Fibroblast of lung (primary cell): ENCODE measurements at regions not wholly inside any gene's neighbourhood (a gene's known extent, or its start where the extent isn't known, plus 50 kb on each side); places are given as distances from the start of the nearest gene placed in this dataset.

Experiments
- DNase-seq, 2 donors: peaks; one replicate each; pipeline versions ENCODE4 v3.0.0 to v3.0.0-alpha.2; 2010; ENCODE audit warnings: low read depth in 2 of 2
- H2AFZ ChIP-seq: 2 replicates; pipeline ENCODE4 v1.5.1; 2012; ENCODE audit warnings: low read length, control low read depth, inconsistent platforms
- H3K27ac ChIP-seq: 2 replicates; pipeline ENCODE4 v1.5.1; 2011; ENCODE audit warnings: low read length, control low read depth; ENCODE audit not compliant: insufficient read depth
- H3K27me3 ChIP-seq: 2 replicates; pipeline ENCODE4 v1.5.1; 2011; ENCODE audit warnings: mild to moderate bottlenecking, low read length; ENCODE audit not compliant: control insufficient read depth, insufficient read depth
- H3K36me3 ChIP-seq: 2 replicates; pipeline ENCODE4 v1.5.1; 2011; ENCODE audit warnings: low read length; ENCODE audit not compliant: control insufficient read depth, insufficient read depth
- H3K4me1 ChIP-seq: 2 replicates; pipeline ENCODE4 v1.5.1; 2011; ENCODE audit warnings: low read length; ENCODE audit not compliant: control insufficient read depth, insufficient read depth; ENCODE audit errors: extremely low read depth
- H3K4me2 ChIP-seq: 2 replicates; pipeline ENCODE4 v1.5.1; 2011; ENCODE audit warnings: low read length, control low read depth; ENCODE audit not compliant: insufficient read depth; ENCODE audit errors: extremely low read depth
- H3K4me3 ChIP-seq, 4 experiments: fragments of 200-600 bp in 1 of 4; sonication (generic) in 1 of 4; replicated peaks in 1 of 4; 2 replicates each; pipeline ENCODE4 v1.5.1; 2011 to 2016; ENCODE audit warnings: low read length in 4 of 4, low read depth in 3 of 4, mild to moderate bottlenecking in 3 of 4, control low read depth in 2 of 4, inconsistent platforms in 1 of 4, mixed read lengths in 1 of 4; ENCODE audit not compliant: insufficient read depth in 1 of 4; ENCODE audit errors: control extremely low read depth in 1 of 4
- H3K79me2 ChIP-seq: 2 replicates; pipeline ENCODE4 v1.5.1; 2012; ENCODE audit warnings: mild to moderate bottlenecking, low read length, inconsistent platforms; ENCODE audit not compliant: control insufficient read depth, insufficient read depth
- H3K9ac ChIP-seq: 2 replicates; pipeline ENCODE4 v1.5.1; 2011; ENCODE audit warnings: mild to moderate bottlenecking, low read length, control low read depth; ENCODE audit not compliant: insufficient read depth
- H3K9me3 ChIP-seq: 2 replicates; pipeline ENCODE4 v1.5.1; 2012; ENCODE audit warnings: low read depth, low read length; ENCODE audit not compliant: control insufficient read depth, insufficient read depth
- H4K20me1 ChIP-seq: 2 replicates; pipeline ENCODE4 v1.5.1; 2011; ENCODE audit warnings: low read length; ENCODE audit not compliant: control insufficient read depth, insufficient read depth; ENCODE audit errors: extremely low read depth
- EZH2 ChIP-seq: IDR thresholded peaks from 2 replicates; pipeline ENCODE4 v1.5.1; 2012; ENCODE audit warnings: low read length, control low read depth, mild to moderate bottlenecking; ENCODE audit errors: missing control alignments
- TF ChIP-seq, protein P1 (sequence below), 2 donors: IDR thresholded peaks in 1 of 2; conservative IDR thresholded peaks in 1 of 2; 1 replicate in 1 of 2; 2 replicates in 1 of 2; pipeline ENCODE4 v1.5.1; 2011 to 2012; ENCODE audit warnings: low read length in 2 of 2, control low read depth in 1 of 2, inconsistent platforms in 1 of 2, low read depth in 1 of 2, mild to moderate bottlenecking in 1 of 2

DNA sequence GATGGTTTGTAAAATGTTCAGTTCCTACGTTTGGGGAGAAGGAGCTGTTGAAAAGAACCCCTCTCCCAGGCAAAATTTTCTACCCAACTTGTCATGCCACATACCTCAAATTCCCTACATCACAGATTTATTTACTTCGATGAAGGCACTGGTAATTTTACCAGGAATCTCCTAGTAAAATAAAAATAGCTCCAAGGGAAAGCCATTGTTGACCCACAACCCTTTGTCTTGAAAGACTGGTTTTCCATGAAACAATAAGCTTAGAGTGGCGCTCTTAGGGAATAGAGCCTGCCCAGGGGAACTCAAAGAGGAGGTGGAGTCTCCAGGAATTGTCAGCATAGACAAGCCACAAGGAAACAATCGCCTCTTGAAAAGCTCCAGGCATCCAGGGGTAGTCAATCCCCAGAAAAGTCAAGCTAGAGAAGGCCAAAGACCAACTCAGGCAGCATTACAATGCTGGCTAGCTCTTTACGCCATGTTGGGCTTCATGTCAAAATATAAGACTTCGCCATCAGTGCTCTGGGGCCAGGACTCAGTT, 99.2 kb upstream of the RREB1 start:
- H3K27me3 ChIP-seq, result no peaks in the 10 kb centered on the region
- no peaks in the 10 kb centered on the region for H4K20me1 ChIP-seq
- H2AFZ ChIP-seq, result no peak overlapping the region
- H3K4me1 ChIP-seq, result no peaks in the 10 kb centered on the region
- H3K79me2 ChIP-seq, result no peaks in the 10 kb centered on the region
- H3K4me2 ChIP-seq, result no peak overlapping the region
- TF ChIP-seq EZH2, result no peak
- TF ChIP-seq, protein P1, sequence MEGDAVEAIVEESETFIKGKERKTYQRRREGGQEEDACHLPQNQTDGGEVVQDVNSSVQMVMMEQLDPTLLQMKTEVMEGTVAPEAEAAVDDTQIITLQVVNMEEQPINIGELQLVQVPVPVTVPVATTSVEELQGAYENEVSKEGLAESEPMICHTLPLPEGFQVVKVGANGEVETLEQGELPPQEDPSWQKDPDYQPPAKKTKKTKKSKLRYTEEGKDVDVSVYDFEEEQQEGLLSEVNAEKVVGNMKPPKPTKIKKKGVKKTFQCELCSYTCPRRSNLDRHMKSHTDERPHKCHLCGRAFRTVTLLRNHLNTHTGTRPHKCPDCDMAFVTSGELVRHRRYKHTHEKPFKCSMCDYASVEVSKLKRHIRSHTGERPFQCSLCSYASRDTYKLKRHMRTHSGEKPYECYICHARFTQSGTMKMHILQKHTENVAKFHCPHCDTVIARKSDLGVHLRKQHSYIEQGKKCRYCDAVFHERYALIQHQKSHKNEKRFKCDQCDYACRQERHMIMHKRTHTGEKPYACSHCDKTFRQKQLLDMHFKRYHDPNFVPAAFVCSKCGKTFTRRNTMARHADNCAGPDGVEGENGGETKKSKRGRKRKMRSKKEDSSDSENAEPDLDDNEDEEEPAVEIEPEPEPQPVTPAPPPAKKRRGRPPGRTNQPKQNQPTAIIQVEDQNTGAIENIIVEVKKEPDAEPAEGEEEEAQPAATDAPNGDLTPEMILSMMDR (conservative IDR thresholded peaks at IDR 0.05 in 1 of 2, IDR thresholded peaks at IDR 0.05 in 1 of 2; ENCODE audit: low read depth in 1 of 2, low read length in 2 of 2), result no peak
- H3K36me3 ChIP-seq, result no peaks in the 10 kb centered on the region
- no peak overlapping the region for H3K4me3 ChIP-seq
- no peaks in the 10 kb centered on the region for H3K9me3 ChIP-seq
- H3K9ac ChIP-seq, result no peak overlapping the region
- H3K27ac ChIP-seq, result no peak overlapping the region
- DNase-seq, result no peak

DNA sequence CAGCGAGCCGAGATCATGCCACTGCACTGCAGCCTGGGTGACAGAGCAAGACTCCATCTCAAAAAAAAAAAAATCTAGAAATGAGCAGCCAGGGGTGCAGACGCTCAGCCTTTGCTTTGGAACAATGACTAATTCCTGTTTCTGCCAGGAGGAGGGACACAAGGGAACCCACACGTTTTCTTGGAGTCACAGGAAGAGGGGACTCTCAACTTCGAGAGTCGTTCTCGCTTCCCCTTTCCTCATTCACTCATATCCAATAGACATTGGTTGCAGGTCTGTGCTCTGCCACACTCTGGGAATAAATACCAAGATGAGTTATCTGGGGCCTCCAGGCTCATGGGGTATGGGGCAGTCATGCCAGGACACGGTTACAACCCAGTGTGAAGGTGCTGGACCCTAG, 91.5 kb upstream of the RREB1 start:
- no peaks in the 10 kb centered on the region for H3K9me3 ChIP-seq
- no peak overlapping the region for H3K27ac ChIP-seq
- no peak overlapping the region for H3K9ac ChIP-seq
- H4K20me1 ChIP-seq, result no peaks in the 10 kb centered on the region
- no peaks in the 10 kb centered on the region for H3K27me3 ChIP-seq
- no peaks in the 10 kb centered on the region for H3K4me1 ChIP-seq
- no peaks in the 10 kb centered on the region for H3K79me2 ChIP-seq
- no peak overlapping the region for H3K4me2 ChIP-seq
- DNase-seq, result no peak
- H2AFZ ChIP-seq, result no peak overlapping the region
- H3K4me3 ChIP-seq, result no peak overlapping the region
- H3K36me3 ChIP-seq, result no peaks in the 10 kb centered on the region
- TF ChIP-seq, protein P1 (conservative IDR thresholded peaks at IDR 0.05 in 1 of 2, IDR thresholded peaks at IDR 0.05 in 1 of 2; ENCODE audit: low read depth in 1 of 2, low read length in 2 of 2), result no peak
- no peak for TF ChIP-seq EZH2

DNA sequence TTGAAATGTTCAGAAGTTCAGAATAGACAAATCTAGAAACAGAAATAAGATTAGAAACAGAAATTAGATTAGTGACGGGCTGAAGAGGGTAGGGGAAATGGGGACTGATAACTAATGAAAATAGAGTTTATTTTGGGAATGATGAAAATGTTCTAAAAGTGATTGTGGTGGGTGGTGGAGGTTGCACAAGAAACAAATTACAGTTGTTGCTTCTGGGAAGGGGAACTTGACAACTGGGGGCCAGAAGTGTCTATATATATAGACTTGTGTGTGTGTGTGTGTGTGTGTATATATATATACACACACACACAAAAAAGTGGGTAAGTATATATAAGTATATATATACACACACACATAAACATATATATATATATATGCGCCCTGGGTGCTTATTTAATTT, 86.5 kb upstream of the RREB1 start:
- H3K9me3 ChIP-seq, result no peaks in the 10 kb centered on the region
- no peak overlapping the region for H3K9ac ChIP-seq
- DNase-seq, result no peak
- TF ChIP-seq EZH2, result no peak
- TF ChIP-seq, protein P1 (conservative IDR thresholded peaks at IDR 0.05 in 1 of 2, IDR thresholded peaks at IDR 0.05 in 1 of 2; ENCODE audit: low read depth in 1 of 2, low read length in 2 of 2), result no peak
- H3K4me3 ChIP-seq, result no peak overlapping the region
- no peak overlapping the region for H3K27ac ChIP-seq
- H3K27me3 ChIP-seq, result no peaks in the 10 kb centered on the region
- no peaks in the 10 kb centered on the region for H3K79me2 ChIP-seq
- H3K36me3 ChIP-seq, result no peaks in the 10 kb centered on the region
- no peak overlapping the region for H3K4me2 ChIP-seq
- no peaks in the 10 kb centered on the region for H4K20me1 ChIP-seq
- no peak overlapping the region for H2AFZ ChIP-seq
- no peaks in the 10 kb centered on the region for H3K4me1 ChIP-seq
